Psoas muscle (tissue), 7 donors: ENCODE measurements at regions not wholly inside any gene's neighbourhood (a gene's known extent, or its start where the extent isn't known, plus 50 kb on each side); places are given as distances from the start of the nearest gene placed in this dataset.
"Not testable (repeated sequence)": the region's sequence is repeated elsewhere in the genome, so short reads cannot be mapped to it uniquely, and the experiment has no call there.

Source experiments
- ATAC-seq, 4 donors: fragments of 200-7000 bp; cut with Tn5 transposase; one replicate each; pipeline ENCODE4 v1.9.1; 2020; ENCODE audit warnings: moderate library complexity in 3 of 4, mild to moderate bottlenecking in 2 of 4
- DNase-seq, 2 donors: peaks; one replicate each; pipeline ENCODE4 v3.0.0-alpha.2; 2020
- H3K27ac ChIP-seq: fragments of 200-600 bp; one replicate; pipeline ENCODE4 v1.8.0; 2022
- H3K27me3 ChIP-seq, 3 donors: fragments of 200-600 bp in 1 of 3; one replicate each; pipeline versions ENCODE4 v1.6.1 to v1.8.0; 2013 to 2022; ENCODE audit warnings: low read length in 2 of 3, mild to moderate bottlenecking in 2 of 3, moderate library complexity in 1 of 3; ENCODE audit not compliant: insufficient read depth in 3 of 3
- H3K36me3 ChIP-seq, 2 donors: fragments of 200-600 bp in 1 of 2; one replicate each; pipeline versions ENCODE4 v1.6.1 to v1.8.0; 2013 to 2022; ENCODE audit warnings: low read depth in 1 of 2, mild to moderate bottlenecking in 1 of 2, moderate library complexity in 1 of 2; ENCODE audit not compliant: insufficient read depth in 1 of 2
- H3K4me1 ChIP-seq: fragments of 200-600 bp; one replicate; pipeline ENCODE4 v1.8.0; 2022
- H3K4me3 ChIP-seq: fragments of 200-600 bp; one replicate; pipeline ENCODE4 v1.8.0; 2022; ENCODE audit warnings: mild to moderate bottlenecking
- H3K9me3 ChIP-seq: fragments of 200-600 bp; one replicate; pipeline ENCODE4 v1.8.0; 2022
- WGBS, 3 donors: extraction: QIAGEN DNeasy Blood & Tissue Kit; methylation state at CpG; one replicate each; pipeline versions ENCODE4 v1.1.6 to v1.1.7; 2013; 5-methylcytosine and 5-hydroxymethylcytosine counted together
- intact Hi-C, 2 donors: fragments of 100-400 bp; cut with DNase I; formaldehyde crosslinking; loops; one replicate each; pipeline versions ENCODE4 v1.11.0 to v1.14.2; 2022
- TF ChIP-seq, protein P1 (sequence below): fragments of 200-600 bp; IDR thresholded peaks from one replicate; pipeline ENCODE4 v1.8.0; 2022; ENCODE audit warnings: antibody characterized with exemption
- donor health status: healthy with polysubstance abuse.
- donor health status: DM: no; HTN: no; CAD: no; lungs with moderate emphysema.
- donor health status: Bipolar disorder and iron deficiency.
- donor health status: healthy.
- donor health status: DM: yes; HTN: yes; CAD: no.
- donor health status: DM: no; HTN: no; CAD: no.
- donor health status: DM: yes; HTN: yes; CAD: no.

DNA sequence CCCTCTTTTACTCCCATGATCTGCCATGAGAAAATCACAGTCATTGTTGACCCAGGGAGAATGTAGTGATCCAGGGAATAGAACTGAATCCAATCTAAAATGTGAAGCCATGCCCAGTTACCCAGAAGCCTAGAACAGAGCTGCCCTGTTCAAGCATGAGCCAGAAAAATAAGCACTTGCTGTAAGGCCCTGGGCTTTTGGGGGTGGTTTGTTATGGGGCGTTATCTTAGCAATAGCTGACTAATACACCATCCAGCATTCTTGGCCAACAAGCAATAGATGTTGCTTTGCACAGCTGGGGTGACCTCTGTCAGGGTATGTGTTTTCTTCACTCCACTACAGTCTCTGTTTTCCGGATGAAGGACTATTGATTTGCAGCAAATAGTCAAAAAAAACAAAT, 120.4 kb downstream of the ZFP64 start:
- Histone ChIP-seq H3K4me3 (no peak overlapping the region), H3K4me1 (no peaks in the 10 kb centered on the region), H3K27me3 (no peaks in the 10 kb centered on the region), H3K9me3 (no peaks in the 10 kb centered on the region), H3K36me3 (no peaks in the 10 kb centered on the region), H3K27ac (no peak overlapping the region)
- intact Hi-C loops: no loop called here
- WGBS, 3 donors: 83 to 92% (median 91%) methylated on average over 2 of the region's 2 CpGs
- TF ChIP-seq, protein P1, sequence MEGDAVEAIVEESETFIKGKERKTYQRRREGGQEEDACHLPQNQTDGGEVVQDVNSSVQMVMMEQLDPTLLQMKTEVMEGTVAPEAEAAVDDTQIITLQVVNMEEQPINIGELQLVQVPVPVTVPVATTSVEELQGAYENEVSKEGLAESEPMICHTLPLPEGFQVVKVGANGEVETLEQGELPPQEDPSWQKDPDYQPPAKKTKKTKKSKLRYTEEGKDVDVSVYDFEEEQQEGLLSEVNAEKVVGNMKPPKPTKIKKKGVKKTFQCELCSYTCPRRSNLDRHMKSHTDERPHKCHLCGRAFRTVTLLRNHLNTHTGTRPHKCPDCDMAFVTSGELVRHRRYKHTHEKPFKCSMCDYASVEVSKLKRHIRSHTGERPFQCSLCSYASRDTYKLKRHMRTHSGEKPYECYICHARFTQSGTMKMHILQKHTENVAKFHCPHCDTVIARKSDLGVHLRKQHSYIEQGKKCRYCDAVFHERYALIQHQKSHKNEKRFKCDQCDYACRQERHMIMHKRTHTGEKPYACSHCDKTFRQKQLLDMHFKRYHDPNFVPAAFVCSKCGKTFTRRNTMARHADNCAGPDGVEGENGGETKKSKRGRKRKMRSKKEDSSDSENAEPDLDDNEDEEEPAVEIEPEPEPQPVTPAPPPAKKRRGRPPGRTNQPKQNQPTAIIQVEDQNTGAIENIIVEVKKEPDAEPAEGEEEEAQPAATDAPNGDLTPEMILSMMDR: no peak
- ATAC-seq (no peak), DNase-seq (no peak)

DNA sequence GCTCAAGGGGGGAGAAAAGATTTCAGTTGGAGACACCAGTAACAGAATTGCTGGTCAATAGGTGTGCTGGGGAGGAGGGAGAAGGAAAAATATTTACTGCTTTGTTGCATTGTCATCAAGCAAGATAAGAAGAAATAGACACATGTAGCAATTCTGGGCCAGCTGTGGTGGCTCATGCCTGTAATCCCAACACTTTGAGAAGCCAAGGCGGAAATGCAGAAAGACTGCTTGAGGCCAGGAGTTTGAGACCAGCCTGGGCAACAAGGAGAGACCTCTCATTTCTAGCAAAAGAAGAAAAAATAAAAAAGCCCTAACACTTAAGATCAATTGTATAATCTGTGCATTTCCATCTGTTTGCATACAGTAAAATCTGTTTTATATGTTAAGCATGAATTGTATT, 126.6 kb downstream of the ZFP64 start:
- WGBS, 3 donors: 77 to 89% (median 88%) methylated on average over 1 of the region's 1 CpG
- no peak overlapping the region for H3K27ac ChIP-seq
- no peak overlapping the region for H3K4me3 ChIP-seq
- ATAC-seq: no peak
- H3K36me3 ChIP-seq: no peaks in the 10 kb centered on the region
- no peak for DNase-seq
- intact Hi-C loops: no loop called here
- TF ChIP-seq, protein P1: no peak
- no peaks in the 10 kb centered on the region for H3K4me1 ChIP-seq
- no peaks in the 10 kb centered on the region for H3K9me3 ChIP-seq
- H3K27me3 ChIP-seq: no peaks in the 10 kb centered on the region

DNA sequence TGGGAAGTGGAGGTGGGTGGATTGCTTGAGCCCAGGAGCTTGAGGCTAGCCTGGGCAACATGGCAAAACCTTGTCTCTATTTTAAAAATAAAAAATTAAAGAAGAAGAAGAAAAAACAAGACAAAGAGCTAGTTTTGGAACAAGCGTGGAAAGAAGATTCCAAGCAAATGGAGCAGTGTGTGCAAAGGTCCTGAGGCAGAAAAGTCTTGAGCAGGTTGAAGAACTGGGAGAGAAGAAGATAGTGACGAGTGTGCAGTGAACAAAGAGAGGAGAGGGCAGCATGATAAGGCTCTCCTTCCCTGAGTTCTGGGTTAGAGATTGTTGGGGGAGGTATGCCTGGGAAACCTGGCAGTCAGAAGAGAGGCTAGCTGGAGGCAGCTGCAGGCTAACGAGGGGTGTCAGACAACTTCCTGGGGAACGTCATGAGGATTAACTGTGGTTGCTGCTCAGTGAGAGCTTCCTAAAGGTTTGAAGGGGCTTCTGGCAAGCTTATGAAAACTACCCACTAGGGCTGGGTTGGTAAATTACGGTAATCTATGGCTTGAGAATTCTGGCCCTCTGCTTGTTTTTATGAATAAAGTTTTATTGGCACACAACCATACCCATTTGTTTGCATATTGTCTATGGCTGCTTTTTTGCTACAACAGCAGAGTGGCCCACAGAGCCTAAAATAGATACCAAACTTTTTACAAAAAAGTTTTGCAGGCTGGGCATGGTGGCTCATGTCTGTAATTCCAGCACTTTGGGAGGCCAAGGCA, 128.9 kb downstream of the ZFP64 start:
- H3K27ac ChIP-seq: no peak overlapping the region
- H3K4me3 ChIP-seq: no peak overlapping the region
- no peaks in the 10 kb centered on the region for H3K36me3 ChIP-seq
- WGBS, 3 donors: 70 to 73% (median 72%) methylated on average over 5 of the region's 5 CpGs
- H3K4me1 ChIP-seq: no peaks in the 10 kb centered on the region
- ATAC-seq (no peak), DNase-seq (no peak)
- H3K9me3 ChIP-seq: no peaks in the 10 kb centered on the region
- H3K27me3 ChIP-seq: no peaks in the 10 kb centered on the region
- intact Hi-C loops: no loop called here
- TF ChIP-seq, protein P1: no peak

DNA sequence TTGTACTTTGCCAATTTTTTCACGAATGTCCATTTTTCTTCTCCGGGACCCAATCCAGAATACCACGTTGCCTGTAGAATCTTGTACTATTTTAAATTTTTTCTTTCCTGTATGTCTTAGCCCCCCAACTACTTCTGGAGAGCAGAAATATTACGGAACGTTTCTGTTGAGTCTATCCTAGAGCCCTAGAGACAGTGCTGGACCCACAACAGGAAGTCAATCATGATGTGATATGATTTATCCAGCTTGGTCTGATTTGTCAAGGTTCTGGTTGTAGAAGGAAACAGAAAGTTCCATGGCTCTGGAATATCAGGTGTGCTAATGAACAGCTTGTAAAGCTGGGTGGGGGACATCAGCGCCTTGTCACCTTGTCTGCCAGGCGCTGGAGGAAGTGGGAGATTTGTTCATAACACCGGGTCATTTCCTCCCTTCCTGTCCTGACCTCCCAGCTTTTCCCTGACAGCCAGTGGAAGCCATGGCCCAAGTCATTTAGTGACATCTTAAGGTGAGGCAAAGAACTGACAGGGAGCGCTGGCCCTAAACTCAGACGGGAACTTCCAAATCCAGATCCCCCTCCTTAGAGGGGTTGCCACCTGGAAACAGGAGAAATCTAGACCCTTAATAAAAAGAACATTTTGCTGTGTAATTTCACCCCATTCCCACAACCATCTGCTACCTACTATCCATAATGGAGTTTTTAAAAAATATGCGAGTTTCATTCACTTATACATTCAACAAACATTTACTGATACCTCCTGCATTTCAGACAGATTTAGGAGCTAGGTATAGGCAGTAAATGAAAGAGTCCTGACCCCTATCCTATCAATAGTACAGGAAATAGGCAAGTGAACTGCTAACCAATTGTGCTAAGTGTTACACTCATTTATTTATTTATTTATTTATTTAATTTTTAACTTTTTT, 130.5 kb downstream of the ZFP64 start:
- 35 to 40% (median 38%) methylated on average over 11 of the region's 11 CpGs for WGBS, 3 donors
- TF ChIP-seq, protein P1: peak; percentile 29
- Histone ChIP-seq H3K36me3 (no peaks in the 10 kb centered on the region), H3K4me1 (no peaks in the 10 kb centered on the region), H3K9me3 (no peaks in the 10 kb centered on the region), H3K4me3 (no peak overlapping the region), H3K27ac (no peak overlapping the region), H3K27me3 (no peaks in the 10 kb centered on the region)
- DNase-seq (no peak), ATAC-seq (no peak)
- intact Hi-C loops: no loop called here

DNA sequence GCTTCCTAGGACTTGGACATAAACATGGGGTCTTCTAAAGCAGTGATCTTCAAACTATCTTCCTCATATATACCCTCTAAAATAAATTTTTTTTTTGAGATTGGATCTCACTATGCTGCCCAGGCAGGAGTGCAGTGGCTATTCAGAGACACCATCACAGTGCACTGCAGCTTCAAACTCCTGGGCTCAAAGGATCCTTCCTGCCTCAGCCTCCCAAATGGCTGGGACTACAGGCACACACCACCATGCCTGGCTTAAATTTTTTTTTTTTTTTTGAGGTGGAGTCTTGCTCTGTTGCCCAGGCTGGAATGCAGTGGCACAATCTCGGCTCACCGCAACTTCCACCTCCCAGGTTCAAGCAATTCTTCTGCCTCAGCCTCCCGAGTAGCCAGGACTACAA, 134.4 kb downstream of the ZFP64 start:
- 98 to 100% (median 100%) methylated on average over 3 of the region's 3 CpGs for WGBS, 3 donors
- intact Hi-C loops, H3K4me1 ChIP-seq, H3K9me3 ChIP-seq, DNase-seq, H3K36me3 ChIP-seq, H3K4me3 ChIP-seq, H3K27me3 ChIP-seq, H3K27ac ChIP-seq, ATAC-seq: not testable (repeated sequence)
